ENCODE measurements at regions not wholly inside any gene's neighbourhood (a gene's known extent, or its start where the extent isn't known, plus 50 kb on each side); places are given as distances from the start of the nearest gene placed in this dataset.

DNA sequence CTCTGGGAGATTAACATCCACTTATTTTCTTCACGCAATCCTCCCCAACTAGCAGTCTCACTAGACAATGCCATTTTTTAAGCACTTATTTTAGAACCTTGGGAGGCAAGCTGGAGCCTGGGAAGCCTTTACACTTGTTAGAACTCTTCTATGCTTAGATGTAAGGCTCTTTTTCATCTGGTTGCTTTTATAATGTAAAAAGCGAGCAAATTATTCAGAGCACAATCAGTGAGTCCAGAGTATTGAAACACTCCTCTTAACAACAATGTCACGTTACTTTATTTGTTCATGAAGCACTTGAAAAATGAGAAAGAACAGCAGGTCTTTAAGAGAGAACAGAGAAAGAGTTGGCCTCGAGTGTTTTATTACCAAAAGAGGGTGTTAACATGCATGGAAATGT lies 84.1 kb upstream of the SLC8A1 start:
- H3K27me3 ChIP-seq: no peaks in the 10 kb centered on the region

DNA sequence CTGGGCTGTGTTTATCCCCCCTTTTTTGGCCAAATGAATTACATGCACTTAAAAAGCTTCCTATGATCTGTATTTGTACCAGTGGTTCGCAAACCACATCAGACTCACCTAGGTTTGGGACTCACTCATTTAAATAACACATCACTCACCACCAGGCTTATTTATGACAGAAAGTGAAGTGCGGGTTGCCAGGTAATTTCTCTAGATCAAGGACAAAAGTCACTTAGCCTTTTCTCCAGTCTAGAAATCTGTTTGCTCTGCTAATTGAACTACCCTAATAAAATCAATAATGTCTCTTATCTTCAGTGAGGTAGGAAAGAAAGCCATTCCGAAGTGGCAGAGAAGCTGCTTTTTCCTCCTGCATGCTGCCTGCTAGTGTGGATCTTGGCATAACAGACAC lies 88.1 kb upstream of the SLC8A1 start:
- Histone ChIP-seq H3K4me1 (no peaks in the 10 kb centered on the region), H3K36me3 (no peaks in the 10 kb centered on the region), H3K4me3 (no peak overlapping the region), H3K27me3 (no peaks in the 10 kb centered on the region), H3K27ac (no peak overlapping the region), H3K9me3 (no peaks in the 10 kb centered on the region)
- WGBS (ENCODE audit: insufficient coverage, low coverage, low lambda C conversion rate, missing lambda C conversion rate): 50% methylated on average over 3 of the region's 3 CpGs
- intact Hi-C loops (cut with DNase I): no loop called here
- no peak for DNase-seq
- TF ChIP-seq POLR2A (IDR thresholded peaks at IDR 0.05): no peak
- ATAC-seq: no peak

More for the DNA sequence above, 84.1 kb upstream of the SLC8A1 start:
- Histone ChIP-seq H3K36me3 (no peaks in the 10 kb centered on the region), H3K4me1 (no peaks in the 10 kb centered on the region), H3K27ac (no peak overlapping the region), H3K4me3 (no peak overlapping the region), H3K9me3 (no peaks in the 10 kb centered on the region)
- no peak for DNase-seq
- 46% methylated on average over 4 of the region's 4 CpGs for WGBS (ENCODE audit: insufficient coverage, low coverage, low lambda C conversion rate, missing lambda C conversion rate)
- intact Hi-C loops (cut with DNase I): no loop called here
- ATAC-seq: no peak
- no peak for TF ChIP-seq POLR2A (IDR thresholded peaks at IDR 0.05)
- TF ChIP-seq, protein P1, sequence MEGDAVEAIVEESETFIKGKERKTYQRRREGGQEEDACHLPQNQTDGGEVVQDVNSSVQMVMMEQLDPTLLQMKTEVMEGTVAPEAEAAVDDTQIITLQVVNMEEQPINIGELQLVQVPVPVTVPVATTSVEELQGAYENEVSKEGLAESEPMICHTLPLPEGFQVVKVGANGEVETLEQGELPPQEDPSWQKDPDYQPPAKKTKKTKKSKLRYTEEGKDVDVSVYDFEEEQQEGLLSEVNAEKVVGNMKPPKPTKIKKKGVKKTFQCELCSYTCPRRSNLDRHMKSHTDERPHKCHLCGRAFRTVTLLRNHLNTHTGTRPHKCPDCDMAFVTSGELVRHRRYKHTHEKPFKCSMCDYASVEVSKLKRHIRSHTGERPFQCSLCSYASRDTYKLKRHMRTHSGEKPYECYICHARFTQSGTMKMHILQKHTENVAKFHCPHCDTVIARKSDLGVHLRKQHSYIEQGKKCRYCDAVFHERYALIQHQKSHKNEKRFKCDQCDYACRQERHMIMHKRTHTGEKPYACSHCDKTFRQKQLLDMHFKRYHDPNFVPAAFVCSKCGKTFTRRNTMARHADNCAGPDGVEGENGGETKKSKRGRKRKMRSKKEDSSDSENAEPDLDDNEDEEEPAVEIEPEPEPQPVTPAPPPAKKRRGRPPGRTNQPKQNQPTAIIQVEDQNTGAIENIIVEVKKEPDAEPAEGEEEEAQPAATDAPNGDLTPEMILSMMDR (IDR thresholded peaks at IDR 0.05): no peak

DNA sequence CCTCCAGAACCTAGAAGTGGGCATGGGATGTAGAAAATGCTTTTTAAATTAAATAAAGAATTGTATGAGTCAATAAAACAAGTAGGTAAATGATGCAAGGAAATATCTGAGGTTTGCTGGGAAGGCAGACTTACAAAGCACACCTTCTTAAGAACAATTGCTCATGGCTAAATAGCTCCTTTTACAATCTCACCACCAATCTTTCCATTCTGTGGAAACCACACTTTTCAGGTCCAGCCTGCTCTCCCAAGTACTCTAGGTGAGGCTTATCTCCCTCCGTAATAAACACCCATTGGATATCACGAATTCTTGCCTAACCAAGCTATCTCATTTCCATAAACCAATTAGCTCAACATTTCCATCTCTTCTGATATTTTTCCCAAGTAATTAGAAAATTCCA lies 91.5 kb upstream of the SLC8A1 start:
- Histone ChIP-seq H3K4me3 (no peak overlapping the region), H3K4me1 (no peaks in the 10 kb centered on the region), H3K36me3 (no peaks in the 10 kb centered on the region), H3K27ac (no peak overlapping the region), H3K9me3 (no peaks in the 10 kb centered on the region), H3K27me3 (no peaks in the 10 kb centered on the region)
- intact Hi-C loops (cut with DNase I): no loop called here
- no peak for ATAC-seq
- DNase-seq: no peak
- no peak for TF ChIP-seq POLR2A (IDR thresholded peaks at IDR 0.05)
- TF ChIP-seq, protein P1 (IDR thresholded peaks at IDR 0.05): no peak
- 74% methylated on average over 2 of the region's 2 CpGs for WGBS (ENCODE audit: insufficient coverage, low coverage, low lambda C conversion rate, missing lambda C conversion rate)

DNA sequence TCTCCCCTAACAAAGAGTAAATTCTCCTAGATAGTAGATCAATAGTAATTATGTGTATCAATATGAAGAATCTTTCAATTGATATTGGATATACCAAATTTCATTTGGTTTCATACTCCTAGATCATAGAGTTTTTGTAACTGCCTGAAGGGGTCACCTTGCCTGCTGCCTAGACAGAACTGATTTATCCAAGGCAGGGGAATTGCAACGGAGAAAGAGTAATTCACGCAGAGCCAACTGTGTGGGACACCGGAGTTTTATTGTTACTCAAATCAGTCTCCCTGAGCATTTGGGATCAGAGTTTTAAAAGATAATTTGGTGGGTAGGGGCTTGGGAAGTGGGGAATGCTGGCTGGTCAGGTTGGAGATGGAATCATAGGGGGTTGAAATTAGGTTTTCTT lies 92.2 kb upstream of the SLC8A1 start:
- 73% methylated on average over 3 of the region's 3 CpGs for WGBS (ENCODE audit: insufficient coverage, low coverage, low lambda C conversion rate, missing lambda C conversion rate)
- Histone ChIP-seq H3K4me1 (no peaks in the 10 kb centered on the region), H3K4me3 (no peak overlapping the region), H3K27me3 (no peaks in the 10 kb centered on the region), H3K27ac (no peak overlapping the region), H3K36me3 (no peaks in the 10 kb centered on the region), H3K9me3 (no peaks in the 10 kb centered on the region)
- TF ChIP-seq, protein P1 (IDR thresholded peaks at IDR 0.05): no peak
- TF ChIP-seq POLR2A (IDR thresholded peaks at IDR 0.05): no peak
- ATAC-seq (no peak), DNase-seq (no peak)
- intact Hi-C loops (cut with DNase I): no loop called here

DNA sequence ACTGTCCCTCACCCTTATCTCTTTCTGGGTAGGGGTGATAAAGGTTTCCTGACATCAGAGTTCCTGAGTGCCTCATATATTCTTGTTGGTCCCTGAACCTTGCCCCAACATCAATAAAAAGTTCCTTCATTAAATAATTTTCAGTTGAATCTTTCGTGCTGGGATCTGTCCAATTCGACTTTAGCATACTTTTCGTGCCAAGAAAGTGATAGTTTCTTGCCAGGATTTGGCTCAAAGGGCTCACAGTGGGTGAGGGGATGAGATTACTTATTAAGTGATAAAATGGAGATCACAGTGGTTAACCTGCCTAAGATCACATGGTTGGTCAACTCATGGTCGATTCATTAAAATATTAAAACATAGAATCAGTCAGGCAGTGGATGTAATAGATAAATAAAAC lies 93.8 kb upstream of the SLC8A1 start:
- H3K9me3 ChIP-seq: no peaks in the 10 kb centered on the region
- TF ChIP-seq, protein P1 (IDR thresholded peaks at IDR 0.05): no peak
- no peak for TF ChIP-seq POLR2A (IDR thresholded peaks at IDR 0.05)
- no peak overlapping the region for H3K4me3 ChIP-seq
- H3K27ac ChIP-seq: no peak overlapping the region
- no peaks in the 10 kb centered on the region for H3K27me3 ChIP-seq
- ATAC-seq (no peak), DNase-seq (no peak)
- H3K36me3 ChIP-seq: no peaks in the 10 kb centered on the region
- 32% methylated on average over 4 of the region's 4 CpGs for WGBS (ENCODE audit: insufficient coverage, low coverage, low lambda C conversion rate, missing lambda C conversion rate)
- H3K4me1 ChIP-seq: no peaks in the 10 kb centered on the region
- intact Hi-C loops (cut with DNase I): no loop called here
